Esophagus muscularis mucosa (tissue), 2 donors: ENCODE measurements at regions not wholly inside any gene's neighbourhood (a gene's known extent, or its start where the extent isn't known, plus 50 kb on each side); places are given as distances from the start of the nearest gene placed in this dataset.
"Not testable (repeated sequence)": the region's sequence is repeated elsewhere in the genome, so short reads cannot be mapped to it uniquely, and the experiment has no call there.

ENCODE experiments used
- POLR2A ChIP-seq: fragments of 450-650 bp; IDR thresholded peaks from one replicate; pipeline ENCODE4 v1.6.1; 2017; ENCODE audit warnings: antibody characterized with exemption, moderate library complexity, mild to moderate bottlenecking, low read depth
- POLR2AphosphoS5 ChIP-seq, 2 donors: sonication (generic); formaldehyde crosslinking; IDR thresholded peaks; one replicate each; pipeline ENCODE4 v1.6.1; 2017; ENCODE audit warnings: antibody characterized with exemption in 2 of 2

GRCh38 chr5:85662969-85663707, 954.6 kb upstream of the COX7C start:
- TF ChIP-seq POLR2AphosphoS5 (IDR thresholded peaks at IDR 0.05); POLR2A: not testable (repeated sequence)
